ENCODE measurements at regions not wholly inside any gene's neighbourhood (a gene's known extent, or its start where the extent isn't known, plus 50 kb on each side); places are given as distances from the start of the nearest gene placed in this dataset.
"Not testable (repeated sequence)": the region's sequence is repeated elsewhere in the genome, so short reads cannot be mapped to it uniquely, and the experiment has no call there.

DNA sequence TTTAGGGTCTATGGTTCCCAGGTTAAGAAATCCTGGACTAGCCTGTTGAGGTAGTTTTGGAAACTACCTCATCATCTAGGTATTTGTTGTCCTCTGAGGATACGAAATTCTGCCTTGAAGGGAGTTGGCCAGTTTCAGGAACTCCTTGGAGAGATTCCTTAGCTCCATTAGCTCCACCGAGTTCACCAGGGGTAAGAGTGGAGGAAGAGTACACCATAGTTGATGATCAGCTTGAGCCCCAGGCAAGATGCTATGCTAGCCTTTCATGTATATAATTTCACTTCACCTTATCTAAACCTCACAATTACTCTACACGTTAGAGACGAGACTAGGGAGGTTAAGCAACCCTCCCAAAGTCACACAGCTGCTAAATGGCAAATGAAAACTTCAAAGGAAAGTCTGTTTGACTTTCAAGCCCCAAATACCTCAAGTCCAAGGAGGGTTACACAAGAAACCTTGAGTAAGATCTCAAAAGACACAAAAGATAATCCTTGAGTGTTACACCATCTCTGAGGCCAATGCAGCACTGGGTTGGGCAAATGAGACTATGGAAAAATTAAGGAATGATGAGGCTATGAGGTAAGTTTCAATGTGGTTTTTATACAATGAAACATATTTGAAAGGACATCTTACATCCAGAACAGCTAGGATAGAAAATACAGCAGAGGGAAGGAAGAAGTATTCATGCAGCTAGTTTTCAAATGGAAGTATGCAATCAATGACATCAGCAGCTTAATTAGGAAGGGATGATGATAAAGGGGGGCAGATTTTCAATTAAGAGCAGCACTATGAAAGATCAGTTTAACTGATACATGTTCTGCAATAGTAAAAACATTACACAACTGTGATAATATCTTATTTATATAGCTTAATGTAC, 97.2 kb upstream of the KRAS start:
- Mint-ChIP-seq H3K4me3 (no peak overlapping the region), H3K27ac (ENCODE audit: unreplicated experiment) (no peak overlapping the region), H3K9me3 (no peaks in the 10 kb centered on the region), H3K36me3 (ENCODE audit: low read depth) (no peaks in the 10 kb centered on the region), H3K4me1 (no peaks in the 10 kb centered on the region), H3K27me3 (ENCODE audit: low read depth) (no peaks in the 10 kb centered on the region)
- no peak for DNase-seq (ENCODE audit: low read depth, low spot score)
- TF ChIP-seq, protein P1, sequence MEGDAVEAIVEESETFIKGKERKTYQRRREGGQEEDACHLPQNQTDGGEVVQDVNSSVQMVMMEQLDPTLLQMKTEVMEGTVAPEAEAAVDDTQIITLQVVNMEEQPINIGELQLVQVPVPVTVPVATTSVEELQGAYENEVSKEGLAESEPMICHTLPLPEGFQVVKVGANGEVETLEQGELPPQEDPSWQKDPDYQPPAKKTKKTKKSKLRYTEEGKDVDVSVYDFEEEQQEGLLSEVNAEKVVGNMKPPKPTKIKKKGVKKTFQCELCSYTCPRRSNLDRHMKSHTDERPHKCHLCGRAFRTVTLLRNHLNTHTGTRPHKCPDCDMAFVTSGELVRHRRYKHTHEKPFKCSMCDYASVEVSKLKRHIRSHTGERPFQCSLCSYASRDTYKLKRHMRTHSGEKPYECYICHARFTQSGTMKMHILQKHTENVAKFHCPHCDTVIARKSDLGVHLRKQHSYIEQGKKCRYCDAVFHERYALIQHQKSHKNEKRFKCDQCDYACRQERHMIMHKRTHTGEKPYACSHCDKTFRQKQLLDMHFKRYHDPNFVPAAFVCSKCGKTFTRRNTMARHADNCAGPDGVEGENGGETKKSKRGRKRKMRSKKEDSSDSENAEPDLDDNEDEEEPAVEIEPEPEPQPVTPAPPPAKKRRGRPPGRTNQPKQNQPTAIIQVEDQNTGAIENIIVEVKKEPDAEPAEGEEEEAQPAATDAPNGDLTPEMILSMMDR (conservative IDR thresholded peaks at IDR 0.05), result no peak

DNA sequence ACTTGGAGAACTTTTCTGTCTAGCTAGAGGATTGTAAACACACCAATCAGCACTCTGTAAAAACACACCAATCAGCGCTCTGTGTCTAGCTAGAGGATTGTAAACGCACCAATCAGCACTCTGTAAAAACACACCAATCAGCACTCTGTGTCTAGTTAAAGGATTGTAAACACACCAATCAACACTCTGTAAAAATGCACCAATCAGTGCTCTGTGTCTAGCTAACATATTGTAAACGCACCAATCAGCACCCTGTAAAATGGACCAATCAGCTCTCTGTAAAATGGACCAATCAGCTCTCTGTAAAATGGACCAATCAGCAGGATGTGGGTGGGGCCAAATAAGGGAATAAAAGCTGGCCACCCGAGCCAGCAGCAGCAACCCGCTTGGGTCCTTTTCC, 91.1 kb upstream of the KRAS start:
- H3K27me3 Mint-ChIP-seq (ENCODE audit: low read depth); H3K4me3 Mint-ChIP-seq; H3K27ac Mint-ChIP-seq (ENCODE audit: unreplicated experiment); H3K4me1 Mint-ChIP-seq; H3K36me3 Mint-ChIP-seq (ENCODE audit: low read depth); H3K9me3 Mint-ChIP-seq; DNase-seq (ENCODE audit: low read depth, low spot score): not testable (repeated sequence)

GRCh38 chr12:25337916-25338315, 87.2 kb upstream of the KRAS start:
- DNase-seq (ENCODE audit: low read depth, low spot score), result no peak
- H3K4me1 Mint-ChIP-seq, result no peaks in the 10 kb centered on the region
- no peak overlapping the region for H3K4me3 Mint-ChIP-seq
- H3K27me3 Mint-ChIP-seq (ENCODE audit: low read depth), result no peaks in the 10 kb centered on the region
- H3K9me3 Mint-ChIP-seq, result no peaks in the 10 kb centered on the region
- H3K27ac Mint-ChIP-seq (ENCODE audit: unreplicated experiment), result no peak overlapping the region
- H3K36me3 Mint-ChIP-seq (ENCODE audit: low read depth), result no peaks in the 10 kb centered on the region
- TF ChIP-seq, protein P1 (conservative IDR thresholded peaks at IDR 0.05), result no peak

- TF ChIP-seq, protein P1 (conservative IDR thresholded peaks at IDR 0.05), result no peak
- Mint-ChIP-seq H3K4me1 (no peaks in the 10 kb centered on the region), H3K27me3 (ENCODE audit: low read depth) (no peaks in the 10 kb centered on the region), H3K4me3 (no peak overlapping the region), H3K9me3 (no peaks in the 10 kb centered on the region), H3K36me3 (ENCODE audit: low read depth) (no peaks in the 10 kb centered on the region), H3K27ac (ENCODE audit: unreplicated experiment) (no peak overlapping the region)
- no peak for DNase-seq (ENCODE audit: low read depth, low spot score)
Observed at GRCh38 chr12:25332143-25332542, 81.4 kb upstream of the KRAS start.

DNA sequence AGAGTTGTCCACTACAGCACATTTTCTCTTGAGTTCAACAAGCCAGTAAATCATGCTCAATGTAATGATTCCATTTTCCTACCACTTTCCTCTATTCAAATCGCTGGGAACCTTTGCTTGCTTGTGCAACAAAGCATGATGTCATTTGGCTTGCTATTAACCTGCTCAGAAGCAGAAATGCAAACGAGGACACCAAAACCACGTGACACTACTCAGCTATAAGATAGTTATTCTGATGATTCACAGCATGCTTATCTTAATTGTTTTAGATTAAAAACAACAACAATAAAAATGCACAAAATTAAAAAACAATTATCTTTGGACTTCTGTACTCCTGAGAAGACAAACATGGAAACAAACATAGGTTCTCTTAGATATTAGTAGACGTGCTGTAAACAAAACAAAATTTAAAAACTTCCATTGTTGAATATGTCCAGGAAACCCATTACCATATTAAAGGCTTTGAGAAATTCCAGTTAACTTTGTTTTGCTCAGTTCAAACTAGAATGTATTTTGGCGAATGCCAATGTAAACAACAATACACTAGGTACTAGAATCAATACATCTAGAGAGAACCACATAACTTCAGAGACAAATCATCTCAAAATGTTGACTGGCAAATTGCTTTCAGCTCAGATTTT, 77.5 kb upstream of the KRAS start:
- Mint-ChIP-seq H3K36me3 (ENCODE audit: low read depth) (no peaks in the 10 kb centered on the region), H3K4me1 (no peaks in the 10 kb centered on the region), H3K4me3 (no peak overlapping the region), H3K9me3 (no peaks in the 10 kb centered on the region), H3K27ac (ENCODE audit: unreplicated experiment) (no peak overlapping the region), H3K27me3 (ENCODE audit: low read depth) (no peaks in the 10 kb centered on the region)
- no peak for DNase-seq (ENCODE audit: low read depth, low spot score)
- TF ChIP-seq, protein P1 (conservative IDR thresholded peaks at IDR 0.05), result no peak

GRCh38 chr12:25327321-25327720, 76.6 kb upstream of the KRAS start:
- Mint-ChIP-seq H3K9me3 (no peaks in the 10 kb centered on the region), H3K27me3 (ENCODE audit: low read depth) (no peaks in the 10 kb centered on the region), H3K4me1 (peaks cover 5% of the 10 kb centered on the region), H3K36me3 (ENCODE audit: low read depth) (no peaks in the 10 kb centered on the region), H3K27ac (ENCODE audit: unreplicated experiment) (no peak overlapping the region), H3K4me3 (no peak overlapping the region)
- TF ChIP-seq, protein P1 (conservative IDR thresholded peaks at IDR 0.05), result no peak
- DNase-seq (ENCODE audit: low read depth, low spot score), result no peak

Data from neural crest cell (in vitro differentiated cells).